BJ (cell line): ENCODE measurements at regions not wholly inside any gene's neighbourhood (a gene's known extent, or its start where the extent isn't known, plus 50 kb on each side); places are given as distances from the start of the nearest gene placed in this dataset.

Experiments used
- CTCF ChIA-PET: fragments of 350-600 bp; formaldehyde crosslinking; extraction: SDS; loops from one replicate; lab custom pipeline; 2021; ENCODE audit warnings: antibody characterized with exemption, inconsistent platforms; lab: Yijun Ruan, JAX
- POLR2A ChIA-PET: fragments of 300-600 bp; sonication (Branson Sonifier 250); formaldehyde crosslinking; extraction: SDS; loops from one replicate; lab custom pipeline; 2021; ENCODE audit warnings: antibody characterized with exemption; lab: Charles Lee
- DNase-seq: peaks from one replicate; pipeline ENCODE4 v3.0.0-alpha.2; 2011; ENCODE audit warnings: low read depth
- H3K27me3 ChIP-seq: 2 replicates; pipeline ENCODE4 v1.6.0; 2011; ENCODE audit warnings: low read length; ENCODE audit not compliant: control insufficient read depth, insufficient read depth
- H3K36me3 ChIP-seq: 2 replicates; pipeline ENCODE4 v1.5.1; 2011; ENCODE audit warnings: low read length; ENCODE audit not compliant: control insufficient read depth, insufficient read depth
- H3K4me3 ChIP-seq: 2 replicates; pipeline ENCODE4 v1.5.1; 2011; ENCODE audit warnings: low read depth, mild to moderate bottlenecking, control low read depth, low read length
- CTCF ChIP-seq: IDR thresholded peaks from 2 replicates; pipeline ENCODE4 v1.5.1; 2011; ENCODE audit warnings: low read depth, mild to moderate bottlenecking, control low read depth, inconsistent platforms, low read length, moderate library complexity; ENCODE audit not compliant: insufficient read depth

- DNase-seq = no peak
- Histone ChIP-seq H3K4me3 (no peak overlapping the region), H3K36me3 (no peaks in the 10 kb centered on the region), H3K27me3 (no peaks in the 10 kb centered on the region)
- TF ChIP-seq CTCF = no peak
- ChIA-PET CTCF (no interaction called here), POLR2A (no interaction called here)
Observed at GRCh38 chr10:35743351-35743750, 101.3 kb upstream of the FZD8 start.

- no peaks in the 10 kb centered on the region for H3K27me3 ChIP-seq
- ChIA-PET CTCF (no interaction called here), POLR2A (interaction anchor here (0.6 kb wide), 1 partner anchor 221 kb away, joined by 5 read pairs; no protein-coding TSS in a partner anchor)
- no peak overlapping the region for H3K4me3 ChIP-seq
- no peaks in the 10 kb centered on the region for H3K36me3 ChIP-seq
- TF ChIP-seq CTCF = no peak
- no peak for DNase-seq
Observed at GRCh38 chr10:35739998-35740397, 97.9 kb upstream of the FZD8 start.

GRCh38 chr10:35735412-35735811, 93.3 kb upstream of the FZD8 start:
- POLR2A ChIA-PET = no interaction called here
- Histone ChIP-seq H3K27me3 (no peaks in the 10 kb centered on the region), H3K4me3 (no peak overlapping the region), H3K36me3 (no peaks in the 10 kb centered on the region)
- no peak for TF ChIP-seq CTCF
- CTCF ChIA-PET = no interaction called here
- no peak for DNase-seq

- H3K27me3 ChIP-seq = no peaks in the 10 kb centered on the region
- CTCF ChIA-PET = interaction anchor here (1.1 kb wide), 1 partner anchor 24 kb away, joined by 3 read pairs; no protein-coding TSS in a partner anchor
- POLR2A ChIA-PET = no interaction called here
- TF ChIP-seq CTCF = no peak
- H3K4me3 ChIP-seq = no peak overlapping the region
- no peaks in the 10 kb centered on the region for H3K36me3 ChIP-seq
- no peak for DNase-seq
Observed at GRCh38 chr10:35731828-35732227, 89.7 kb upstream of the FZD8 start.

- CTCF ChIA-PET = no interaction called here
- no peak for TF ChIP-seq CTCF
- Histone ChIP-seq H3K4me3 (no peak overlapping the region), H3K36me3 (no peaks in the 10 kb centered on the region), H3K27me3 (no peaks in the 10 kb centered on the region)
- no peak for DNase-seq
- POLR2A ChIA-PET = no interaction called here
Observed at GRCh38 chr10:35728341-35728740, 86.2 kb upstream of the FZD8 start.
